ENCODE measurements at regions not wholly inside any gene's neighbourhood (a gene's known extent, or its start where the extent isn't known, plus 50 kb on each side); places are given as distances from the start of the nearest gene placed in this dataset.
"Not testable (repeated sequence)": the region's sequence is repeated elsewhere in the genome, so short reads cannot be mapped to it uniquely, and the experiment has no call there.

GRCh38 chr4:179678093-179678814, 2236.0 kb upstream of the AGA start:
- 87% methylated on average over 5 of the region's 8 CpGs for WGBS (ENCODE audit: insufficient coverage)
- H3K27ac ChIP-seq (ENCODE audit: low read depth, low read length) = no peak overlapping the region
- no peaks in the 10 kb centered on the region for H3K36me3 ChIP-seq (ENCODE audit: control insufficient read depth, insufficient read depth, low read length)
- H3K9me3 ChIP-seq (ENCODE audit: control insufficient read depth, insufficient read depth, low read length) = peaks cover 3% of the 10 kb centered on the region
- no peaks in the 10 kb centered on the region for H3K4me1 ChIP-seq (ENCODE audit: control insufficient read depth, insufficient read depth, low read length)
- H3K4me3 ChIP-seq (ENCODE audit: low read depth, low read length) = no peak overlapping the region
- no peak for DNase-seq (ENCODE audit: low read depth in 4 of 6, low spot score in 6 of 6)
- H3K27me3 ChIP-seq (ENCODE audit: control insufficient read depth, insufficient read depth, low read length) = no peaks in the 10 kb centered on the region

DNA sequence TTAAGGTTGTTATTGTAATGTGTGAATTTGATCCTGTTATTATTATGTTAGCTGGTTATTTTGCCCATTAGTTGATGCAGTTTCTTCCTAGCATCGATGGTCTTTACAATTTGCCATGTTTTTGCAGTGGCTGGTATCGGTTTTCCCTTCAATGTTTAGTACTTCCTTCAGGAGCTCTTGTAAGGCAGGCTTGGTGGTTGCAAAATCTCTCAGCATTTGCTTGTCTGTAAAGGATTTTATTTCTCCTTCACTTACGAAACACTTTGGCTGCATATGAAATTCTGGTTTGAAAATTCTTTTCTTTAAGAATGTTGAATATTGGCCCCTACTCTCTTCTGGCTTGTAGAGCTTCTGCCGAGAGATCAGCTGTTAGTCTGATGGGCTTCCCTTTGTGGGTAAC, 2241.4 kb upstream of the AGA start:
- not testable (repeated sequence) for H3K4me3 ChIP-seq (ENCODE audit: low read depth, low read length); H3K9me3 ChIP-seq (ENCODE audit: control insufficient read depth, insufficient read depth, low read length); H3K4me1 ChIP-seq (ENCODE audit: control insufficient read depth, insufficient read depth, low read length); DNase-seq (ENCODE audit: low read depth in 4 of 6, low spot score in 6 of 6); H3K36me3 ChIP-seq (ENCODE audit: control insufficient read depth, insufficient read depth, low read length); H3K27me3 ChIP-seq (ENCODE audit: control insufficient read depth, insufficient read depth, low read length); H3K27ac ChIP-seq (ENCODE audit: low read depth, low read length)
- WGBS (ENCODE audit: insufficient coverage) = 100% methylated on average over 2 of the region's 4 CpGs

DNA sequence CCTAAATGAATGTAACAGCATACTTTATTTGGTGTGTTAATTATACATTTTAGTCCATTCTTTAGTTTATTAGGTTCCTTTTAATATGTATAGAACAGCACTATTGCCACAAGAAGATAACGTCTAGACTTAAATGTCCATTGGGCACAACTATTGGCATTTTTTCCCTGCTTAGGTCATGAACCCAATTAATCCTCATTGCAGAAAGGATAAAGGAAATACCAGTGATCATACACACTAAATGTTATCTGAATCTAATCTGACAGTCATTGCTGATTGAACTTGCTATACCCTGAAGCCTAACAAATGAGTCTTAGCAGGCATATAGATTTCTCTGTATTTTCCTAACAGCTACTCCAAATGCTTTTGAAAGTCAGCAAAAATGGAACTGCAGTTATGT, 2250.0 kb upstream of the AGA start:
- no peak overlapping the region for H3K4me3 ChIP-seq (ENCODE audit: low read depth, low read length)
- H3K4me1 ChIP-seq (ENCODE audit: control insufficient read depth, insufficient read depth, low read length) = no peaks in the 10 kb centered on the region
- no peak for DNase-seq (ENCODE audit: low read depth in 4 of 6, low spot score in 6 of 6)
- H3K27me3 ChIP-seq (ENCODE audit: control insufficient read depth, insufficient read depth, low read length) = no peaks in the 10 kb centered on the region
- no peaks in the 10 kb centered on the region for H3K36me3 ChIP-seq (ENCODE audit: control insufficient read depth, insufficient read depth, low read length)
- no peaks in the 10 kb centered on the region for H3K9me3 ChIP-seq (ENCODE audit: control insufficient read depth, insufficient read depth, low read length)
- H3K27ac ChIP-seq (ENCODE audit: low read depth, low read length) = no peak overlapping the region
- WGBS (ENCODE audit: insufficient coverage) = no CpG with 5 or more reads among the region's 1 CpG

GRCh38 chr4:179695175-179695574, 2252.9 kb upstream of the AGA start:
- Histone ChIP-seq H3K27ac (ENCODE audit: low read depth, low read length) (no peak overlapping the region), H3K4me3 (ENCODE audit: low read depth, low read length) (no peak overlapping the region), H3K4me1 (ENCODE audit: control insufficient read depth, insufficient read depth, low read length) (no peaks in the 10 kb centered on the region), H3K27me3 (ENCODE audit: control insufficient read depth, insufficient read depth, low read length) (no peaks in the 10 kb centered on the region), H3K9me3 (ENCODE audit: control insufficient read depth, insufficient read depth, low read length) (no peaks in the 10 kb centered on the region), H3K36me3 (ENCODE audit: control insufficient read depth, insufficient read depth, low read length) (no peaks in the 10 kb centered on the region)
- no peak for DNase-seq (ENCODE audit: low read depth in 4 of 6, low spot score in 6 of 6)
- WGBS (ENCODE audit: insufficient coverage) = 96% methylated on average over 2 of the region's 5 CpGs

DNA sequence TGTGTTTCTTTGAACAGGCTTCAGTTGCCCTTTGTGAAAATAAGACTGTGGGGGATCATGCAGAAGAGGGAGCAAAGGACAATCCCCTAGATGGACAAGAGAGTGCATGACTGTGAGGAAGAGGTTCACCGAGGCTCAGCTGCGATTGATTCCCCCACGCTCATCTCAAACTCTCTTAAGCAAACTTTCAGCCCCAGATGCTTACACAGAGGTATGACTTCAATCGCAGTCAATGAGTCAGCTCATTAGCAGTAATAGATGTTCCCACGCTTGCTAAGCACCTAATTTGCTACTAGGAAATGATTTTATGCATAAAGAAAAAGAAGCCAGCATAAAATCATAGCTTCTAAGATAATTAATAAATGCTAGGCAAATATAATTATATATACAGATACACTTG, 2256.1 kb upstream of the AGA start:
- H3K36me3 ChIP-seq (ENCODE audit: control insufficient read depth, insufficient read depth, low read length) = no peaks in the 10 kb centered on the region
- H3K4me3 ChIP-seq (ENCODE audit: low read depth, low read length) = no peak overlapping the region
- no peak overlapping the region for H3K27ac ChIP-seq (ENCODE audit: low read depth, low read length)
- H3K27me3 ChIP-seq (ENCODE audit: control insufficient read depth, insufficient read depth, low read length) = no peaks in the 10 kb centered on the region
- 40% methylated on average over 1 of the region's 5 CpGs for WGBS (ENCODE audit: insufficient coverage)
- H3K9me3 ChIP-seq (ENCODE audit: control insufficient read depth, insufficient read depth, low read length) = no peaks in the 10 kb centered on the region
- no peak for DNase-seq (ENCODE audit: low read depth in 4 of 6, low spot score in 6 of 6)
- H3K4me1 ChIP-seq (ENCODE audit: control insufficient read depth, insufficient read depth, low read length) = no peaks in the 10 kb centered on the region

DNA sequence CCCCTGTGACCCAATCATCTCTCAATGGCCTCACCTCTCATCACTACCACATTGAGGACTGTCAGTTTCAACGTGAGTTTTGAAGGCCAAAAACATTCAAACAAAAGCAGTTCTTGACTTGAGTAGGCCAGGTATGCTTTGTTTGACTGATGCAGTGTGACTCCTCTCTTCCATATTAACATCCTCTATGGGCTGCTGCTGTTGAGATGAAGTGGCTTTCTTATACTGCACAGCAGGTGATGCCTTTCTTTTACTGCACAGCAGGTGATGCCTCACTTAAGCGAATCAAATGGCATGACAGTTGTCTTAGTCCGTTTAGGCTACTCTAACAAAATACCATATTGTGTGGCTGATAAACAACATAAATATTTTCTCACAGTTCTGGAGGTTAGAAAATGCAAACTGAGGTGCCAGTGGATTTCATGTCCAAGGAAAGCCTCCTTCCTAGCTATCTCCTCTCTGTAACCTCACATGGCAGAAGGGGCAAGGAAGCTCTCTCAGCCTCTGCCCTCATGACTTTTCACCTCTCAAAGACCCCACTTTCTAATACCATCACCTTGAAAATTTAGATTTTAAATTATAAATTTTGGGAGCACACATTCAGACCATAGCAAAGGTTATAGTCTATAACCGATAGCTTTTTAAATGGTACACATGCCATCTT, 2267.9 kb upstream of the AGA start:
- no peaks in the 10 kb centered on the region for H3K36me3 ChIP-seq (ENCODE audit: control insufficient read depth, insufficient read depth, low read length)
- WGBS (ENCODE audit: insufficient coverage) = no CpG with 5 or more reads among the region's 4 CpGs
- H3K4me1 ChIP-seq (ENCODE audit: control insufficient read depth, insufficient read depth, low read length) = no peaks in the 10 kb centered on the region
- H3K9me3 ChIP-seq (ENCODE audit: control insufficient read depth, insufficient read depth, low read length) = no peaks in the 10 kb centered on the region
- H3K27ac ChIP-seq (ENCODE audit: low read depth, low read length) = no peak overlapping the region
- no peaks in the 10 kb centered on the region for H3K27me3 ChIP-seq (ENCODE audit: control insufficient read depth, insufficient read depth, low read length)
- H3K4me3 ChIP-seq (ENCODE audit: low read depth, low read length) = no peak overlapping the region
- no peak for DNase-seq (ENCODE audit: low read depth in 4 of 6, low spot score in 6 of 6)

- Histone ChIP-seq H3K27me3 (ENCODE audit: control insufficient read depth, insufficient read depth, low read length) (no peaks in the 10 kb centered on the region), H3K4me3 (ENCODE audit: low read depth, low read length) (no peak overlapping the region), H3K9me3 (ENCODE audit: control insufficient read depth, insufficient read depth, low read length) (peaks cover 3% of the 10 kb centered on the region), H3K4me1 (ENCODE audit: control insufficient read depth, insufficient read depth, low read length) (no peaks in the 10 kb centered on the region), H3K27ac (ENCODE audit: low read depth, low read length) (no peak overlapping the region), H3K36me3 (ENCODE audit: control insufficient read depth, insufficient read depth, low read length) (no peaks in the 10 kb centered on the region)
- WGBS (ENCODE audit: insufficient coverage) = 86% methylated on average over 4 of the region's 8 CpGs
- DNase-seq (ENCODE audit: low read depth in 4 of 6, low spot score in 6 of 6) = no peak
Measured at GRCh38 chr4:179719766-179720450, 2277.7 kb upstream of the AGA start.

GRCh38 chr4:179726491-179726890, 2284.3 kb upstream of the AGA start:
- H3K36me3 ChIP-seq (ENCODE audit: control insufficient read depth, insufficient read depth, low read length); H3K27me3 ChIP-seq (ENCODE audit: control insufficient read depth, insufficient read depth, low read length); H3K4me1 ChIP-seq (ENCODE audit: control insufficient read depth, insufficient read depth, low read length); H3K9me3 ChIP-seq (ENCODE audit: control insufficient read depth, insufficient read depth, low read length); H3K4me3 ChIP-seq (ENCODE audit: low read depth, low read length); H3K27ac ChIP-seq (ENCODE audit: low read depth, low read length); DNase-seq (ENCODE audit: low read depth in 4 of 6, low spot score in 6 of 6): not testable (repeated sequence)
- 85% methylated on average over 4 of the region's 6 CpGs for WGBS (ENCODE audit: insufficient coverage)

GRCh38 chr4:179728305-179728704, 2286.1 kb upstream of the AGA start:
- H3K4me3 ChIP-seq (ENCODE audit: low read depth, low read length) = no peak overlapping the region
- 89% methylated on average over 4 of the region's 4 CpGs for WGBS (ENCODE audit: insufficient coverage)
- H3K36me3 ChIP-seq (ENCODE audit: control insufficient read depth, insufficient read depth, low read length) = no peaks in the 10 kb centered on the region
- no peak for DNase-seq (ENCODE audit: low read depth in 4 of 6, low spot score in 6 of 6)
- no peaks in the 10 kb centered on the region for H3K9me3 ChIP-seq (ENCODE audit: control insufficient read depth, insufficient read depth, low read length)
- H3K27ac ChIP-seq (ENCODE audit: low read depth, low read length) = no peak overlapping the region
- no peaks in the 10 kb centered on the region for H3K27me3 ChIP-seq (ENCODE audit: control insufficient read depth, insufficient read depth, low read length)
- no peaks in the 10 kb centered on the region for H3K4me1 ChIP-seq (ENCODE audit: control insufficient read depth, insufficient read depth, low read length)

DNA sequence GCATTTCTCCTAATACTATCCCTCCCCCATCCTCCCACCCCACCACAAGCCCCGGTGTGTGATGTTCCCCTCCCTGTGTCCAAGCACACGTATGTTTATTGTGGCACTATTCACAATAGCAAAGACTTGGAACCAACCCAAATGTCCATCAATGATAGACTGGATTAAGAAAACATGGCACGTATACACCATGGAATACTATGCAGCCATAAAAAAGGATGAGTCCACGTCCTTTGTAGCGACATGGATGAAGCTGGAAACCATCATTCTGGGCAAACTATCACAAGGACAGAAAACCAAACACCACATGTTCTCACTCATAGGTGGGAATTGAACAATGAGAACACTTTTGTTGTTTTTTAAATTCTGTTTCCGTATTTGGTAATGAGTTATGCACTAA, 2294.6 kb upstream of the AGA start:
- H3K36me3 ChIP-seq (ENCODE audit: control insufficient read depth, insufficient read depth, low read length); H3K4me1 ChIP-seq (ENCODE audit: control insufficient read depth, insufficient read depth, low read length); H3K9me3 ChIP-seq (ENCODE audit: control insufficient read depth, insufficient read depth, low read length); H3K4me3 ChIP-seq (ENCODE audit: low read depth, low read length); H3K27ac ChIP-seq (ENCODE audit: low read depth, low read length); H3K27me3 ChIP-seq (ENCODE audit: control insufficient read depth, insufficient read depth, low read length); DNase-seq (ENCODE audit: low read depth in 4 of 6, low spot score in 6 of 6): not testable (repeated sequence)
- no CpG with 5 or more reads among the region's 6 CpGs for WGBS (ENCODE audit: insufficient coverage)

Measured in spinal cord (tissue), 9 donors.